H9 (cell line): ENCODE measurements at regions not wholly inside any gene's neighbourhood (a gene's known extent, or its start where the extent isn't known, plus 50 kb on each side); places are given as distances from the start of the nearest gene placed in this dataset.

Source experiments
- DNase-seq: peaks from one replicate; pipeline ENCODE4 v3.0.0-alpha.2; 2017
- H2AFZ ChIP-seq: one replicate; pipeline ENCODE4 v1.6.1; 2013; ENCODE audit warnings: mild to moderate bottlenecking, low read length, control low read depth, moderate library complexity
- H2AK5ac ChIP-seq: 2 replicates; pipeline ENCODE4 v1.6.1; 2013; ENCODE audit warnings: low read length, control low read depth, mixed read lengths; ENCODE audit not compliant: insufficient read length
- H2BK120ac ChIP-seq: one replicate; pipeline ENCODE4 v1.6.1; 2013; ENCODE audit warnings: low read depth, mild to moderate bottlenecking, low read length, control low read depth, inconsistent platforms; ENCODE audit not compliant: poor library complexity, severe bottlenecking
- H2BK12ac ChIP-seq: 2 replicates; pipeline ENCODE4 v1.6.1; 2013; ENCODE audit warnings: low read length, control low read depth, mixed read lengths, low read depth; ENCODE audit not compliant: insufficient read length
- H2BK15ac ChIP-seq: 2 replicates; pipeline ENCODE4 v1.6.1; 2013; ENCODE audit warnings: low read depth, low read length, control low read depth
- H2BK20ac ChIP-seq: one replicate; pipeline ENCODE4 v1.6.1; 2013; ENCODE audit warnings: low read depth, mild to moderate bottlenecking, low read length, control low read depth, inconsistent platforms; ENCODE audit not compliant: poor library complexity, severe bottlenecking
- H2BK5ac ChIP-seq: 2 replicates; pipeline ENCODE4 v1.6.1; 2013; ENCODE audit warnings: low read length, control low read depth, mixed read lengths; ENCODE audit not compliant: insufficient read length
- H3K14ac ChIP-seq: 2 replicates; pipeline ENCODE4 v1.6.1; 2013; ENCODE audit warnings: low read length, control low read depth; ENCODE audit not compliant: insufficient read depth
- H3K18ac ChIP-seq: 2 replicates; pipeline ENCODE4 v1.6.1; 2013; ENCODE audit warnings: low read depth, mild to moderate bottlenecking, mixed read lengths, low read length, control low read depth; ENCODE audit not compliant: insufficient read length
- H3K23ac ChIP-seq: 2 replicates; pipeline ENCODE4 v1.6.1; 2013; ENCODE audit warnings: low read length, control low read depth, mixed read lengths, low read depth; ENCODE audit not compliant: insufficient read length
- H3K23me2 ChIP-seq: 2 replicates; pipeline ENCODE4 v1.6.1; 2013; ENCODE audit warnings: low read depth, mild to moderate bottlenecking, mixed read lengths, low read length, control low read depth; ENCODE audit not compliant: insufficient read length, poor library complexity, severe bottlenecking
- H3K27ac ChIP-seq: 2 replicates; pipeline ENCODE4 v1.5.1; 2013; ENCODE audit warnings: low read length, control low read depth, mixed read lengths, low read depth; ENCODE audit not compliant: insufficient read length
- H3K27me3 ChIP-seq: 2 replicates; pipeline ENCODE4 v1.6.1; 2013; ENCODE audit warnings: low read length, control low read depth, inconsistent platforms; ENCODE audit not compliant: insufficient read depth
- H3K4ac ChIP-seq: 2 replicates; pipeline ENCODE4 v1.6.1; 2013; ENCODE audit warnings: low read depth, mild to moderate bottlenecking, control low read depth, inconsistent platforms, low read length, moderate library complexity
- H3K4me1 ChIP-seq: 2 replicates; pipeline ENCODE4 v1.6.1; 2013; ENCODE audit warnings: low read length, control low read depth, inconsistent platforms; ENCODE audit not compliant: insufficient read depth
- H3K4me2 ChIP-seq: 2 replicates; pipeline ENCODE4 v1.6.1; 2013; ENCODE audit warnings: low read length, control low read depth, mixed read lengths; ENCODE audit not compliant: insufficient read length, insufficient read depth
- H3K56ac ChIP-seq: 2 replicates; pipeline ENCODE4 v1.6.1; 2013; ENCODE audit warnings: low read depth, mild to moderate bottlenecking, mixed read lengths, low read length, control low read depth; ENCODE audit not compliant: insufficient read length
- H3K79me1 ChIP-seq: 2 replicates; pipeline ENCODE4 v1.6.1; 2013; ENCODE audit warnings: low read depth, mild to moderate bottlenecking, moderate library complexity, low read length, control low read depth, inconsistent platforms; ENCODE audit not compliant: insufficient read depth, poor library complexity, severe bottlenecking
- H3K79me2 ChIP-seq: 2 replicates; pipeline ENCODE4 v1.6.1; 2013; ENCODE audit warnings: low read length, control low read depth, inconsistent platforms; ENCODE audit not compliant: insufficient read depth
- H3K9ac ChIP-seq: 2 replicates; pipeline ENCODE4 v1.6.1; 2013; ENCODE audit warnings: low read length, control low read depth, mixed read lengths; ENCODE audit not compliant: insufficient read length; ENCODE audit errors: extremely low read depth
- H3K9me3 ChIP-seq: one replicate; pipeline ENCODE4 v1.6.1; 2013; ENCODE audit warnings: low read depth, low read length, inconsistent platforms; ENCODE audit not compliant: control insufficient read depth
- H3T11ph ChIP-seq: one replicate; pipeline ENCODE4 v1.6.1; 2013; ENCODE audit warnings: mild to moderate bottlenecking, low read length, control low read depth, inconsistent platforms
- H4K20me1 ChIP-seq: one replicate; pipeline ENCODE4 v1.6.1; 2013; ENCODE audit not compliant: control insufficient read depth, insufficient read length, insufficient read depth
- H4K5ac ChIP-seq: 2 replicates; pipeline ENCODE4 v1.6.1; 2013; ENCODE audit warnings: low read depth, mild to moderate bottlenecking, mixed read lengths, low read length, control low read depth; ENCODE audit not compliant: insufficient read length
- H4K8ac ChIP-seq: replicated peaks from 2 replicates; pipeline ENCODE4 v1.6.1; 2013; ENCODE audit warnings: low read length, control low read depth, mixed read lengths, low read depth; ENCODE audit not compliant: insufficient read length
- H4K91ac ChIP-seq: 2 replicates; pipeline ENCODE4 v1.6.1; 2013; ENCODE audit warnings: low read depth, mild to moderate bottlenecking, moderate library complexity, mixed read lengths, low read length, control low read depth; ENCODE audit not compliant: insufficient read length
- H3K27ac Mint-ChIP-seq, 3 experiments: 2 replicates in 2 of 3; 3 replicates in 1 of 3; pipeline ENCODE4 v1.8.0; 2020 to 2021; ENCODE audit warnings: mixed read lengths in 3 of 3, mild to moderate bottlenecking in 1 of 3, moderate library complexity in 1 of 3
- H3K27me3 Mint-ChIP-seq: 2 replicates; pipeline ENCODE4 v1.8.0; 2021; ENCODE audit warnings: low read depth, mild to moderate bottlenecking, moderate library complexity, mixed read lengths
- H3K36me3 Mint-ChIP-seq, 3 experiments: 2 replicates in 2 of 3; 3 replicates in 1 of 3; pipeline ENCODE4 v1.8.0; 2020 to 2021; ENCODE audit warnings: low read depth in 3 of 3, mixed read lengths in 3 of 3; ENCODE audit not compliant: insufficient read depth in 1 of 3
- H3K4me1 Mint-ChIP-seq, 2 experiments: 2 replicates each; pipeline ENCODE4 v1.8.0; 2020; ENCODE audit warnings: mixed read lengths in 2 of 2
- H3K4me3 Mint-ChIP-seq, 2 experiments: 2 replicates in 1 of 2; 3 replicates in 1 of 2; pipeline ENCODE4 v1.8.0; 2020 to 2021; ENCODE audit warnings: mild to moderate bottlenecking in 2 of 2, mixed read lengths in 2 of 2, moderate library complexity in 1 of 2
- H3K9me3 Mint-ChIP-seq, 2 experiments: 2 replicates in 1 of 2; 3 replicates in 1 of 2; pipeline ENCODE4 v1.8.0; 2020; ENCODE audit warnings: mild to moderate bottlenecking in 2 of 2, mixed read lengths in 2 of 2, moderate library complexity in 1 of 2
- WGBS: extraction: QIAGEN DNeasy Blood & Tissue Kit; methylation state at CpG from one replicate; pipeline ENCODE4 v1.1.7; 2013; ENCODE audit warnings: missing lambda C conversion rate, low lambda C conversion rate, mixed read lengths; ENCODE audit not compliant: insufficient read length; ENCODE audit errors: extremely low coverage; 5-methylcytosine and 5-hydroxymethylcytosine counted together
- TF ChIP-seq, protein P1 (sequence below): fragments of 200-600 bp; sonication (generic); conservative IDR thresholded peaks from 3 replicates; pipeline ENCODE4 v1.8.0; 2021; ENCODE audit warnings: antibody characterized with exemption, mild to moderate bottlenecking

DNA sequence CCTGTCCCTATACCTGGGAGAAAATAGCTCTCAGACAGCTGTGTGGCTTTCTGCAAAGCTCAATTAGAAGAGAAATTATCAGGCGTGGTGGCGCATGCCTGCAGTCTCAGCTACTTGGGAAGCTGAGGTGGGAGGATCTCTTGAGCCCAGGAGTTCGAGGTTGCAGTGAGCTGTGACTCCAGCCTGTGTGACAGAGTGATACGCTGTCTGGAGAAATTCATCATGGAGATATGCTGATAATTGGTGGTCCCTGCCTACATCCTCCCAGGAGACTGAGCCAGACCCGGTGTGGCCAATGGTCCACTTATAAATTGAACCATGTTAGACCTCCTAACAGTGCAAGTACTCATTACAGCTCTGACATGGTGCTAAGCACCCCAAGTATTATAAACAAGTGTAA, 58.7 kb upstream of the ZNF599 start:
- H2AFZ ChIP-seq = no peak overlapping the region
- no peak overlapping the region for H2BK20ac ChIP-seq
- DNase-seq = no peak
- H3T11ph ChIP-seq = no peak overlapping the region
- Mint-ChIP-seq H3K4me1 (no peaks in the 10 kb centered on the region), H3K36me3 (no peaks in the 10 kb centered on the region), H3K9me3 (peaks cover 0 to 17% of the 10 kb centered on the region in 2 experiments; a peak in 2 of 5 replicates), H3K27me3 (peaks cover 21% of the 10 kb centered on the region), H3K4me3 (no peak overlapping the region), H3K27ac (peak overlapping the region in 1 of 3 experiments; percentile 15; a peak in 1 of 7 replicates)
- H3K23ac ChIP-seq = no peak overlapping the region
- no peaks in the 10 kb centered on the region for H3K9me3 ChIP-seq
- no peak overlapping the region for H3K4me2 ChIP-seq
- no peaks in the 10 kb centered on the region for H3K79me2 ChIP-seq
- no peaks in the 10 kb centered on the region for H3K4me1 ChIP-seq
- no CpG with 5 or more reads among the region's 5 CpGs for WGBS
- H4K5ac ChIP-seq = no peak overlapping the region
- no peak overlapping the region for H2BK5ac ChIP-seq
- no peaks in the 10 kb centered on the region for H3K27me3 ChIP-seq
- no peak overlapping the region for H2BK120ac ChIP-seq
- H2BK12ac ChIP-seq = no peak overlapping the region
- H3K18ac ChIP-seq = no peak overlapping the region
- no peak overlapping the region for H4K8ac ChIP-seq
- H2AK5ac ChIP-seq = no peak overlapping the region
- no peak overlapping the region for H3K4ac ChIP-seq
- no peaks in the 10 kb centered on the region for H3K23me2 ChIP-seq
- H3K9ac ChIP-seq = no peak overlapping the region
- H3K14ac ChIP-seq = no peak overlapping the region
- H3K27ac ChIP-seq = no peak overlapping the region
- no peaks in the 10 kb centered on the region for H3K79me1 ChIP-seq
- no peak overlapping the region for H3K56ac ChIP-seq
- no peak overlapping the region for H2BK15ac ChIP-seq
- no peaks in the 10 kb centered on the region for H4K20me1 ChIP-seq
- TF ChIP-seq, protein P1, sequence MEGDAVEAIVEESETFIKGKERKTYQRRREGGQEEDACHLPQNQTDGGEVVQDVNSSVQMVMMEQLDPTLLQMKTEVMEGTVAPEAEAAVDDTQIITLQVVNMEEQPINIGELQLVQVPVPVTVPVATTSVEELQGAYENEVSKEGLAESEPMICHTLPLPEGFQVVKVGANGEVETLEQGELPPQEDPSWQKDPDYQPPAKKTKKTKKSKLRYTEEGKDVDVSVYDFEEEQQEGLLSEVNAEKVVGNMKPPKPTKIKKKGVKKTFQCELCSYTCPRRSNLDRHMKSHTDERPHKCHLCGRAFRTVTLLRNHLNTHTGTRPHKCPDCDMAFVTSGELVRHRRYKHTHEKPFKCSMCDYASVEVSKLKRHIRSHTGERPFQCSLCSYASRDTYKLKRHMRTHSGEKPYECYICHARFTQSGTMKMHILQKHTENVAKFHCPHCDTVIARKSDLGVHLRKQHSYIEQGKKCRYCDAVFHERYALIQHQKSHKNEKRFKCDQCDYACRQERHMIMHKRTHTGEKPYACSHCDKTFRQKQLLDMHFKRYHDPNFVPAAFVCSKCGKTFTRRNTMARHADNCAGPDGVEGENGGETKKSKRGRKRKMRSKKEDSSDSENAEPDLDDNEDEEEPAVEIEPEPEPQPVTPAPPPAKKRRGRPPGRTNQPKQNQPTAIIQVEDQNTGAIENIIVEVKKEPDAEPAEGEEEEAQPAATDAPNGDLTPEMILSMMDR = no peak
- no peak overlapping the region for H4K91ac ChIP-seq
